NB4 (cell line): ENCODE measurements at regions not wholly inside any gene's neighbourhood (a gene's known extent, or its start where the extent isn't known, plus 50 kb on each side); places are given as distances from the start of the nearest gene placed in this dataset.

Source experiments
- CTCF ChIP-seq: IDR thresholded peaks from one replicate; pipeline ENCODE4 v1.5.1; 2012; ENCODE audit warnings: low read depth, low read length
- MAX ChIP-seq: IDR thresholded peaks from 2 replicates; pipeline ENCODE4 v1.6.1; 2011; ENCODE audit warnings: low read depth, low read length
- MYC ChIP-seq: IDR thresholded peaks from 2 replicates; pipeline ENCODE4 v1.6.1; 2011; ENCODE audit warnings: low read depth, low read length
- POLR2A ChIP-seq: IDR thresholded peaks from 2 replicates; pipeline ENCODE4 v1.6.1; 2011; ENCODE audit warnings: mild to moderate bottlenecking; ENCODE audit not compliant: insufficient read length; ENCODE audit errors: extremely low read depth

- no peak for TF ChIP-seq POLR2A
- TF ChIP-seq MAX = no peak
- TF ChIP-seq CTCF = no peak
- TF ChIP-seq MYC = no peak
Observed at GRCh38 chr15:62412686-62413085, 247.6 kb upstream of the C2CD4B start.
